Peyer's patch (tissue), 4 donors: ENCODE measurements at regions not wholly inside any gene's neighbourhood (a gene's known extent, or its start where the extent isn't known, plus 50 kb on each side); places are given as distances from the start of the nearest gene placed in this dataset.

ENCODE experiments used
- DNase-seq, 3 donors: peaks; one replicate each; pipeline ENCODE4 v3.0.0-alpha.2; 2017 to 2019
- H3K27ac ChIP-seq, 4 donors: fragments of 200-600 bp; sonication (generic); one replicate each; pipeline ENCODE4 v1.5.1; 2016 to 2019
- H3K27me3 ChIP-seq, 2 donors: fragments of 200-600 bp; sonication (generic); one replicate each; pipeline ENCODE4 v1.5.1; 2019
- H3K36me3 ChIP-seq, 3 donors: fragments of 200-600 bp; sonication (generic); one replicate each; pipeline ENCODE4 v1.5.1; 2016 to 2019
- H3K4me1 ChIP-seq, 4 donors: fragments of 200-600 bp; sonication (generic); one replicate each; pipeline ENCODE4 v1.5.1; 2016 to 2019
- H3K4me3 ChIP-seq, 4 donors: fragments of 200-600 bp; sonication (generic); 1 replicate in 3 of 4; 2 replicates in 1 of 4; pipeline ENCODE4 v1.5.1; 2016 to 2019; ENCODE audit warnings: mild to moderate bottlenecking in 1 of 4
- H3K9me3 ChIP-seq, 4 donors: fragments of 200-600 bp; sonication (generic); one replicate each; pipeline ENCODE4 v1.5.1; 2016 to 2019; ENCODE audit warnings: mild to moderate bottlenecking in 1 of 4
- CTCF ChIP-seq, 6 experiments: fragments of 450-650 bp in 4 of 6; fragments of 200-600 bp in 2 of 6; sonication (generic) in 1 of 6; IDR thresholded peaks; one replicate each; pipeline ENCODE4 v1.5.1; 2017 to 2019; ENCODE audit warnings: antibody characterized with exemption in 6 of 6, mild to moderate bottlenecking in 3 of 6, moderate library complexity in 1 of 6
- POLR2A ChIP-seq, 2 donors: fragments of 450-650 bp; IDR thresholded peaks; one replicate each; pipeline ENCODE4 v1.5.1; 2017; ENCODE audit warnings: antibody characterized with exemption in 2 of 2, mild to moderate bottlenecking in 2 of 2, moderate library complexity in 2 of 2

- Histone ChIP-seq H3K36me3 (no peaks in the 10 kb centered on the region), H3K4me3 (no peak overlapping the region), H3K9me3 (no peaks in the 10 kb centered on the region), H3K27ac (no peak overlapping the region), H3K27me3 (no peaks in the 10 kb centered on the region), H3K4me1 (no peaks in the 10 kb centered on the region)
- no peak for TF ChIP-seq CTCF (IDR thresholded peaks at IDR 0.05)
- TF ChIP-seq POLR2A (IDR thresholded peaks at IDR 0.05), result no peak
- DNase-seq, result no peak
Measured at GRCh38 chr7:32250003-32250402, 179.8 kb upstream of the PDE1C start.

GRCh38 chr7:32248522-32248921, 178.3 kb upstream of the PDE1C start:
- Histone ChIP-seq H3K27me3 (no peaks in the 10 kb centered on the region), H3K4me3 (no peak overlapping the region), H3K36me3 (no peaks in the 10 kb centered on the region), H3K4me1 (no peaks in the 10 kb centered on the region), H3K9me3 (no peaks in the 10 kb centered on the region), H3K27ac (no peak overlapping the region)
- no peak for DNase-seq
- no peak for TF ChIP-seq CTCF (IDR thresholded peaks at IDR 0.05)
- no peak for TF ChIP-seq POLR2A (IDR thresholded peaks at IDR 0.05)

GRCh38 chr7:32244806-32245345, 174.7 kb upstream of the PDE1C start:
- no peak for DNase-seq
- no peaks in the 10 kb centered on the region for H3K9me3 ChIP-seq
- no peaks in the 10 kb centered on the region for H3K27me3 ChIP-seq
- no peak overlapping the region for H3K27ac ChIP-seq
- no peaks in the 10 kb centered on the region for H3K4me1 ChIP-seq
- no peak overlapping the region for H3K4me3 ChIP-seq
- TF ChIP-seq CTCF (IDR thresholded peaks at IDR 0.05) (no peak), POLR2A (IDR thresholded peaks at IDR 0.05) (no peak)
- H3K36me3 ChIP-seq, result no peaks in the 10 kb centered on the region

- TF ChIP-seq POLR2A (IDR thresholded peaks at IDR 0.05), result no peak
- TF ChIP-seq CTCF (IDR thresholded peaks at IDR 0.05), result no peak
Measured at GRCh38 chr7:32243687-32244290, 173.6 kb upstream of the PDE1C start.

GRCh38 chr7:32242436-32242835, 172.2 kb upstream of the PDE1C start:
- DNase-seq, result no peak
- Histone ChIP-seq H3K27me3 (no peaks in the 10 kb centered on the region), H3K4me3 (no peak overlapping the region), H3K4me1 (no peaks in the 10 kb centered on the region), H3K36me3 (no peaks in the 10 kb centered on the region), H3K27ac (no peak overlapping the region), H3K9me3 (no peaks in the 10 kb centered on the region)
- no peak for TF ChIP-seq POLR2A (IDR thresholded peaks at IDR 0.05)
- no peak for TF ChIP-seq CTCF (IDR thresholded peaks at IDR 0.05)

More at GRCh38 chr7:32243687-32244290, 173.6 kb upstream of the PDE1C start:
- Histone ChIP-seq H3K4me1 (no peaks in the 10 kb centered on the region), H3K27me3 (no peaks in the 10 kb centered on the region), H3K27ac (no peak overlapping the region), H3K9me3 (no peaks in the 10 kb centered on the region), H3K36me3 (no peaks in the 10 kb centered on the region), H3K4me3 (no peak overlapping the region)
- no peak for DNase-seq
